RWPE2 (cell line): ENCODE measurements at regions not wholly inside any gene's neighbourhood (a gene's known extent, or its start where the extent isn't known, plus 50 kb on each side); places are given as distances from the start of the nearest gene placed in this dataset.
"Not testable (repeated sequence)": the region's sequence is repeated elsewhere in the genome, so short reads cannot be mapped to it uniquely, and the experiment has no call there.

Experiments used
- ATAC-seq: fragments of 200-7000 bp; cut with Tn5 transposase; 3 replicates; pipeline ENCODE4 v1.9.1; 2021; ENCODE audit warnings: low read depth
- DNase-seq: peaks from one replicate; pipeline ENCODE4 v3.0.0-alpha.2; 2020; ENCODE audit warnings: low spot score
- H3K27ac ChIP-seq: fragments of 450-650 bp; 2 replicates; pipeline ENCODE4 v1.5.1; 2017; ENCODE audit warnings: mild to moderate bottlenecking; ENCODE audit not compliant: poor library complexity, severe bottlenecking
- H3K27me3 ChIP-seq: fragments of 250-450 bp; sonication (Bioruptor Pico); 2 replicates; pipeline ENCODE4 v1.5.1; 2021; ENCODE audit warnings: mild to moderate bottlenecking, moderate library complexity; ENCODE audit not compliant: insufficient read depth, poor library complexity, severe bottlenecking
- H3K36me3 ChIP-seq: fragments of 250-450 bp; sonication (Bioruptor Pico); 2 replicates; pipeline ENCODE4 v1.5.1; 2020; ENCODE audit warnings: low read depth, mild to moderate bottlenecking, moderate library complexity
- H3K4me1 ChIP-seq: fragments of 250-450 bp; sonication (Bioruptor Pico); 2 replicates; pipeline ENCODE4 v1.5.1; 2021; ENCODE audit warnings: mild to moderate bottlenecking, moderate library complexity; ENCODE audit not compliant: insufficient read depth, poor library complexity, severe bottlenecking
- H3K4me3 ChIP-seq: fragments of 250-450 bp; sonication (Bioruptor Pico); 2 replicates; pipeline ENCODE4 v1.5.1; 2021; ENCODE audit warnings: mild to moderate bottlenecking, moderate library complexity; ENCODE audit not compliant: severe bottlenecking
- H3K9me3 ChIP-seq: fragments of 250-450 bp; sonication (Bioruptor Pico); 2 replicates; pipeline ENCODE4 v1.5.1; 2021; ENCODE audit warnings: mild to moderate bottlenecking, moderate library complexity; ENCODE audit not compliant: severe bottlenecking

DNA sequence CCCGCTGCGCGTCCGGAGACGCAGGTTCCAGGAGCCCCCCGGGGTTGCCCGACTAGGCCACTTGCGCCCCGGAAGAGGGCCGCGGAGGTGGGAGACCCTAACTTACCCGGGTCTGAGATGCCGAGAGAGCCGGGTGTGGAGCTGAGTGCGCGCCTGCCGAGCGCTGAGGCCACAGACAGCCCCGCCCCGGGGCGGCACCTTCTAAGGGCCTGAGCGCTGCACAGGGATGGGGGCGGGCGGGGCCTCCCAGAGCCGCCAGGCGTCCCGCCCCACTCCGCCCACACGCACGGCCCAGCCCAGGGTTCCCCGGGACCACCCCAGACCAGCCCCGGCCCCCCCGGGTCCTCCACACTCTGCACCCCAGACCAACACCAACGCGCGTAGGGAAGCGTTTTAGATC is 2692.0 kb upstream of the TPTE start:
- not testable (repeated sequence) for H3K4me1 ChIP-seq, H3K36me3 ChIP-seq, H3K9me3 ChIP-seq, DNase-seq, H3K4me3 ChIP-seq, H3K27me3 ChIP-seq, H3K27ac ChIP-seq
- ATAC-seq, result peak; percentile 46; the same call in 2 of the 3 replicates

GRCh38 chr21:7837315-7837714 is 2684.1 kb upstream of the TPTE start:
- not testable (repeated sequence) for H3K27me3 ChIP-seq, ATAC-seq, H3K36me3 ChIP-seq, H3K4me3 ChIP-seq, H3K4me1 ChIP-seq, H3K27ac ChIP-seq, DNase-seq, H3K9me3 ChIP-seq

DNA sequence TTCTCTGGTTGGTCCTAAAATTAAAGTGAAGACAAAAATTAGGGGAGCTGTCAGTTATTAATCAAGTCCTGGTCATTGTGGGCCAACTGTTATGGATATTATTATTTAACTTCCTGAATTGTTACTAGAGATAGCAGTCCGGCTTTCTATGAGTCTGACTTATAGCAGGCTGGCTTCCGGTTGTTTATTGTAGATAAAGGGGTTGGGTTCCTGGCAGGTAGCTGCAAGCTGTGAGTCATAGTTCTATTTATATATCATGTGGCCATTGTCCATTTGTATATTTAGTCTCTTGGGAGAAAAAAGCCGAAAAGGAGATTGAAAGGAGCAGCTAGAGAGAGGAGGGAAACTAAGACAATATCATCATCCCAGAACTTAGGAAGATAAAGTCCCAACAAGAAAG is 2668.0 kb upstream of the TPTE start:
- peak; percentile 57 for ATAC-seq
- H3K36me3 ChIP-seq, H3K27me3 ChIP-seq, H3K4me3 ChIP-seq, DNase-seq, H3K27ac ChIP-seq, H3K9me3 ChIP-seq, H3K4me1 ChIP-seq: not testable (repeated sequence)

- not testable (repeated sequence) for H3K4me3 ChIP-seq, H3K27ac ChIP-seq, H3K36me3 ChIP-seq, DNase-seq, H3K9me3 ChIP-seq, H3K27me3 ChIP-seq, H3K4me1 ChIP-seq, ATAC-seq
These were observed 2667.5 kb upstream of the TPTE start for GRCh38 chr21:7853836-7854235.
